ENCODE measurements at regions not wholly inside any gene's neighbourhood (a gene's known extent, or its start where the extent isn't known, plus 50 kb on each side); places are given as distances from the start of the nearest gene placed in this dataset.

- TF ChIP-seq POLR2AphosphoS5 (IDR thresholded peaks at IDR 0.05) = no peak
- no peak for TF ChIP-seq CTCF (IDR thresholded peaks at IDR 0.05)
- TF ChIP-seq POLR2A (IDR thresholded peaks at IDR 0.05) = no peak
- no peak for TF ChIP-seq EP300 (IDR thresholded peaks at IDR 0.05; ENCODE audit: low read depth)
Observed at GRCh38 chr1:213381572-213382084, 330.6 kb downstream of the RPS6KC1 start.
